Smooth muscle cell (in vitro differentiated cells): ENCODE measurements at regions not wholly inside any gene's neighbourhood (a gene's known extent, or its start where the extent isn't known, plus 50 kb on each side); places are given as distances from the start of the nearest gene placed in this dataset.

Source experiments
- DNase-seq: peaks from one replicate; lab custom pipeline; 2025; ENCODE audit not compliant: unreplicated experiment; lab: John Stamatoyannopoulos, UW
- H2AFZ ChIP-seq: fragments of 200-600 bp; sonication (generic); 2 replicates; pipeline ENCODE4 v1.6.0; 2016; ENCODE audit warnings: antibody characterized with exemption, low read depth, mild to moderate bottlenecking
- H3F3A ChIP-seq: fragments of 200-600 bp; sonication (generic); 2 replicates; pipeline ENCODE4 v1.6.0; 2017; ENCODE audit warnings: antibody characterized with exemption, low read depth
- H3K27ac ChIP-seq: fragments of 200-600 bp; sonication (generic); 2 replicates; pipeline ENCODE4 v1.5.1; 2016; ENCODE audit warnings: low read depth, mild to moderate bottlenecking
- H3K27me3 ChIP-seq: fragments of 200-600 bp; sonication (generic); 2 replicates; pipeline ENCODE4 v1.6.1; 2016; ENCODE audit warnings: low read depth, mild to moderate bottlenecking
- H3K36me3 ChIP-seq: fragments of 200-600 bp; sonication (generic); 2 replicates; pipeline ENCODE4 v1.5.1; 2016; ENCODE audit warnings: low read depth
- H3K4me1 ChIP-seq: fragments of 200-600 bp; sonication (generic); 2 replicates; pipeline ENCODE4 v1.5.1; 2016; ENCODE audit warnings: low read depth
- H3K4me2 ChIP-seq: fragments of 200-600 bp; sonication (generic); 2 replicates; pipeline ENCODE4 v1.6.0; 2016; ENCODE audit warnings: mild to moderate bottlenecking
- H3K4me3 ChIP-seq: fragments of 200-600 bp; sonication (generic); 2 replicates; pipeline ENCODE4 v1.5.1; 2016; ENCODE audit warnings: mild to moderate bottlenecking
- H3K79me2 ChIP-seq: fragments of 200-600 bp; sonication (generic); 2 replicates; pipeline ENCODE4 v1.6.0; 2016; ENCODE audit warnings: low read depth, mild to moderate bottlenecking
- H3K9ac ChIP-seq: fragments of 200-600 bp; sonication (generic); 2 replicates; pipeline ENCODE4 v1.6.0; 2016; ENCODE audit warnings: low read depth
- H3K9me3 ChIP-seq: fragments of 200-600 bp; sonication (generic); replicated peaks from 2 replicates; pipeline ENCODE4 v1.5.1; 2016; ENCODE audit warnings: low read depth
- H4K20me1 ChIP-seq: fragments of 200-600 bp; sonication (generic); 2 replicates; pipeline ENCODE4 v1.6.0; 2016; ENCODE audit warnings: low read depth
- CTCF ChIP-seq: fragments of 200-600 bp; sonication (generic); IDR thresholded peaks from 2 replicates; pipeline ENCODE4 v1.5.1; 2017; ENCODE audit warnings: borderline replicate concordance, mild to moderate bottlenecking, antibody characterized with exemption; ENCODE audit not compliant: insufficient read depth, poor library complexity, severe bottlenecking
- WGBS: methylation state at CpG from one replicate; pipeline ENCODE4 v1.1.7; 2016; ENCODE audit warnings: low lambda C conversion rate; 5-methylcytosine and 5-hydroxymethylcytosine counted together

GRCh38 chr5:84741056-84741455 lies 356.4 kb upstream of the EDIL3 start:
- no peak for TF ChIP-seq CTCF
- no peak for DNase-seq
- no peaks in the 10 kb centered on the region for H4K20me1 ChIP-seq
- H3K4me2 ChIP-seq: no peak overlapping the region
- no peak overlapping the region for H3K4me3 ChIP-seq
- 78% methylated on average over 1 of the region's 1 CpG for WGBS
- H3K9me3 ChIP-seq: no peaks in the 10 kb centered on the region
- no peaks in the 10 kb centered on the region for H3K4me1 ChIP-seq
- H3K79me2 ChIP-seq: no peaks in the 10 kb centered on the region
- no peak overlapping the region for H3K27ac ChIP-seq
- no peaks in the 10 kb centered on the region for H3F3A ChIP-seq
- no peak overlapping the region for H2AFZ ChIP-seq
- H3K27me3 ChIP-seq: no peaks in the 10 kb centered on the region
- no peaks in the 10 kb centered on the region for H3K36me3 ChIP-seq
- no peak overlapping the region for H3K9ac ChIP-seq

- Histone ChIP-seq H3K79me2 (no peaks in the 10 kb centered on the region), H4K20me1 (no peaks in the 10 kb centered on the region), H3K9ac (no peak overlapping the region), H3K27ac (no peak overlapping the region), H2AFZ (no peak overlapping the region), H3F3A (no peaks in the 10 kb centered on the region), H3K4me3 (no peak overlapping the region), H3K4me2 (no peak overlapping the region), H3K4me1 (no peaks in the 10 kb centered on the region), H3K36me3 (no peaks in the 10 kb centered on the region), H3K9me3 (no peaks in the 10 kb centered on the region), H3K27me3 (no peaks in the 10 kb centered on the region)
- 74% methylated on average over 5 of the region's 5 CpGs for WGBS
- TF ChIP-seq CTCF: no peak
- no peak for DNase-seq
These were observed 344.6 kb upstream of the EDIL3 start for GRCh38 chr5:84729326-84729725.

GRCh38 chr5:84727708-84728107 lies 343.0 kb upstream of the EDIL3 start:
- no peak overlapping the region for H3K9ac ChIP-seq
- H3K9me3 ChIP-seq: no peaks in the 10 kb centered on the region
- no peaks in the 10 kb centered on the region for H3K79me2 ChIP-seq
- no peaks in the 10 kb centered on the region for H3F3A ChIP-seq
- no peaks in the 10 kb centered on the region for H3K36me3 ChIP-seq
- no peak for DNase-seq
- H3K27me3 ChIP-seq: no peaks in the 10 kb centered on the region
- no peaks in the 10 kb centered on the region for H3K4me1 ChIP-seq
- TF ChIP-seq CTCF: no peak
- no peaks in the 10 kb centered on the region for H4K20me1 ChIP-seq
- WGBS: 93% methylated on average over 2 of the region's 2 CpGs
- H3K27ac ChIP-seq: no peak overlapping the region
- no peak overlapping the region for H3K4me2 ChIP-seq
- no peak overlapping the region for H3K4me3 ChIP-seq
- no peak overlapping the region for H2AFZ ChIP-seq

GRCh38 chr5:84725946-84726570 lies 341.4 kb upstream of the EDIL3 start:
- no peak for TF ChIP-seq CTCF
- no peak overlapping the region for H2AFZ ChIP-seq
- no peaks in the 10 kb centered on the region for H3K79me2 ChIP-seq
- H3K4me3 ChIP-seq: no peak overlapping the region
- H3K27me3 ChIP-seq: no peaks in the 10 kb centered on the region
- no peak overlapping the region for H3K9ac ChIP-seq
- H3K36me3 ChIP-seq: no peaks in the 10 kb centered on the region
- no peak overlapping the region for H3K27ac ChIP-seq
- H3K4me2 ChIP-seq: no peak overlapping the region
- WGBS: 92% methylated on average over 2 of the region's 2 CpGs
- DNase-seq: no peak
- H3K9me3 ChIP-seq: no peaks in the 10 kb centered on the region
- no peaks in the 10 kb centered on the region for H3F3A ChIP-seq
- H3K4me1 ChIP-seq: no peaks in the 10 kb centered on the region
- no peaks in the 10 kb centered on the region for H4K20me1 ChIP-seq
